GM21367 (cell line): ENCODE measurements at regions not wholly inside any gene's neighbourhood (a gene's known extent, or its start where the extent isn't known, plus 50 kb on each side); places are given as distances from the start of the nearest gene placed in this dataset.
"Not testable (repeated sequence)": the region's sequence is repeated elsewhere in the genome, so short reads cannot be mapped to it uniquely, and the experiment has no call there.

ENCODE experiments used
- ATAC-seq: cut with Tn5 transposase; IDR thresholded peaks from one replicate; pipeline ENCODE4 v1.9.1; 2021; ENCODE audit not compliant: unreplicated experiment

- no peak for ATAC-seq
Observed at GRCh38 chr12:131333621-131334440, 377.1 kb upstream of the SFSWAP start.

- ATAC-seq = no peak
Observed at GRCh38 chr12:131334835-131335234, 376.1 kb upstream of the SFSWAP start.

- ATAC-seq = no peak
Observed at GRCh38 chr12:131335456-131335855, 375.4 kb upstream of the SFSWAP start.

GRCh38 chr12:131337861-131338260, 373.0 kb upstream of the SFSWAP start:
- not testable (repeated sequence) for ATAC-seq

- no peak for ATAC-seq
Observed at GRCh38 chr12:131340616-131341210, 370.2 kb upstream of the SFSWAP start.

GRCh38 chr12:131341608-131342007, 369.3 kb upstream of the SFSWAP start:
- not testable (repeated sequence) for ATAC-seq

GRCh38 chr12:131343436-131343835, 367.5 kb upstream of the SFSWAP start:
- ATAC-seq = not testable (repeated sequence)

GRCh38 chr12:131344715-131345520, 366.0 kb upstream of the SFSWAP start:
- ATAC-seq = not testable (repeated sequence)

- ATAC-seq = no peak
Observed at GRCh38 chr12:131345521-131346436, 365.1 kb upstream of the SFSWAP start.

- ATAC-seq = no peak
Observed at GRCh38 chr12:131346555-131347344, 364.1 kb upstream of the SFSWAP start.

GRCh38 chr12:131347345-131347714, 363.6 kb upstream of the SFSWAP start:
- no peak for ATAC-seq

- ATAC-seq = no peak
Observed at GRCh38 chr12:131347732-131348131, 363.2 kb upstream of the SFSWAP start.

- ATAC-seq = no peak
Observed at GRCh38 chr12:131348231-131348630, 362.7 kb upstream of the SFSWAP start.

- ATAC-seq = no peak
Observed at GRCh38 chr12:131348646-131349045, 362.2 kb upstream of the SFSWAP start.

- ATAC-seq = no peak
Observed at GRCh38 chr12:131349397-131350127, 361.3 kb upstream of the SFSWAP start.

GRCh38 chr12:131350943-131351318, 360.0 kb upstream of the SFSWAP start:
- no peak for ATAC-seq

- no peak for ATAC-seq
Observed at GRCh38 chr12:131351319-131352028, 359.4 kb upstream of the SFSWAP start.

GRCh38 chr12:131352296-131352900, 358.5 kb upstream of the SFSWAP start:
- ATAC-seq = no peak
